HG03378 (cell line): ENCODE measurements at regions not wholly inside any gene's neighbourhood (a gene's known extent, or its start where the extent isn't known, plus 50 kb on each side); places are given as distances from the start of the nearest gene placed in this dataset.

Experiments used
- ATAC-seq: cut with Tn5 transposase; IDR thresholded peaks from one replicate; pipeline ENCODE4 v1.9.1; 2021; ENCODE audit warnings: mild to moderate bottlenecking, moderate library complexity; ENCODE audit not compliant: unreplicated experiment

GRCh38 chr5:144582066-144582465, 411.4 kb downstream of the KCTD16 start:
- no peak for ATAC-seq

DNA sequence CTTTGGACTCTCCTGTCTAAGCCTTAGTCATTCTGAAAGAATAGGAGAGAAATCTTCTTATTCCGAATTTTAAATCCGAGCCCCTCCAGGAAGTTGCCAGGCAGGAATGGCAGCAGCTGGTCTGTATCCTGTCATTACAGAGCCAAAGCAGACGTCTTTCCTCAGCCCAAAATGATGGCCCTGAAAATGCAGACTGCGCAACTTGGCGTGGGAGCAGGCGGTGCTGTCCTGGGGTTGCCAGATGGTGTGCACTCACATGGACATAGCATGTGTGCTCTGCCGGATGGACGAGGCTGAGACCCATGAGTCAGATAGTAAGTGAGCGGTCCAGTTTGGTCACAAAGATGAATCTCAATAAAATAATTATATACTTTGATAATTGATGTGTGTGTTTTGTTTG, 410.4 kb downstream of the KCTD16 start:
- no peak for ATAC-seq

DNA sequence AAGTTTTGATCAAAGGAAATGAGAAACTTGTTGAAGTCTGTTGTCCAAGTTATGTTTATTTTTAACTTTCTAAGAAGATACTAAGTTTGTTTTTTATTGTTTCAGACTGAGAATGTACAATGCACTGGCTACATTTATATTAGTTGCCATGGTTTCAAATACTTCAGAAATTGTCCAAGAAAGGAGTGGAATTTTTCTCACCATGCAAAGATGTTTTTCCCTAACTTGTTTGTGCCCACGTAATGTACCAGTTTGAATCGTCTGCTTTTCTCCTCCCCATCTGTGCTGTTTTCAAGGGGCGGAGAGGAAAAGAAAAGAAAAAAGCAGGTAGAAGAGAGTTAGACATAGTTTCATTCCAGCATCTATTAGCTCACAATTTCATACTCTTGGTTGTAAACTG, 407.0 kb downstream of the KCTD16 start:
- no peak for ATAC-seq

- ATAC-seq: no peak
These were observed 405.1 kb downstream of the KCTD16 start for GRCh38 chr5:144575736-144576135.

DNA sequence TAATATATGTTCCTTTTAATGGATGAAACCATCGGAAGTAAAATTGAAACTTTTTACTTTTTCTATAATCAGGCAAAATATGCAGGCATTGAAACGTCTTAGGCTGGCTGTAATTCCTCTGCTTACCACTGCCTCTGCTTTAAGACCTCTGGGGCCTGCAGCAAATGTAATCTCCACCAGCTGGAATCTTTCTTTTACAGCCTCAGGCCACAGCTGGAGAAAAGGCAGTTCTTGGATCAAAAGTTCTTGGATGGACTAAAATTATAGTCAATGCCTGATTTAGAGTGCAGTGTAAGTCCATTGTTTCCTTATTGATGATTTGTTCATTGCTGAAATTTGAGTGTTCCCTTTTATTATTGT, 396.7 kb downstream of the KCTD16 start:
- ATAC-seq: no peak

DNA sequence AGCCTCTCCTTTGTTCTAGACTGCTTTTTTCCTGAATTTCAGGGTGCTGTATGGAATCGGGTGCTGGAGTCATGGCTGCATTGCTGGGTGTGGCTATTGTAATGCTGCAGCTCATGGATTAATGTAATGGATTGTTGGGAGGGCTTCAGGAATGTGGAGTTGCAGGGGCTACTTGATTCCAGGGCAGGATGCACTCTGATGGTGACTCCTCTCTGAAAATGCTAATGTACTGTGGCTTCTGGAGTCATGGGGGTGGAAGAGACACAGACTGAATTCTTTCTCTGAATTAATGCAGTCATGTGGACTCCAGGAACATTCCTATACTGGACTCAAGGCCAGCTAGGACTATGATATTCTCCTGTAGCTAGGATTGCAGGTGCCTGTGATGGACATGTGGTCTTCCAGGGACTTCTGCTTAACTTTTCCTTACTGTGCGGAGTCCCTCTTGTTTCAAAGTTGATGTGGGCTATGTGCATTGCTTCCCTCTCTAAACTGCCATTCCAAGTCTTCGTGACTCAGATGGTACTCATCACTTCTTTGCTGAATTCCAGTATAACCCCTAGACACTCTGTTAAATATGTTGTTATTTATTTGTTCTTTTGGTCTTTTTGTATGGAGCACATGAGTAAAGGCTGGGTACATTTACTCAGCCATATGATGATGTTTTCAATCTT, 396.2 kb downstream of the KCTD16 start:
- ATAC-seq: no peak

DNA sequence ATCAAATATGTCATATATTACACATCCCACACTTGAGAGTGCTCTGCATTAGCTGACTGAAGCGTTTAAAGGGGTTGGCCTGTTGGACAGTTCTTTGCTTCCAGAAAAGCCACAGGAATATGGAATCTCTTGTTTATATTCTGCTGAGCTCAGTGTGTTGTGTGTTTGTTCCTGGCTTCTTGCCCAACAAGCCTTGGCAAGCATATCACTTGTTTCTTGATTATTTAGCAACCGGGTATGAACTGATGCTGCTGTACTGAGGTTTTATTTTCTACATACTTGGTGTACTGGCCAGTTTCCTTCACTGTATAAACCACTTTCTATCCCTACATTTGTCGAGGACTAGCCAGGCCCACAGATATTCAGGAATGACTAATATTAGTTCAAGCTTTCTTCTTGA, 378.9 kb downstream of the KCTD16 start:
- no peak for ATAC-seq

GRCh38 chr5:144548936-144549335, 378.3 kb downstream of the KCTD16 start:
- no peak for ATAC-seq

DNA sequence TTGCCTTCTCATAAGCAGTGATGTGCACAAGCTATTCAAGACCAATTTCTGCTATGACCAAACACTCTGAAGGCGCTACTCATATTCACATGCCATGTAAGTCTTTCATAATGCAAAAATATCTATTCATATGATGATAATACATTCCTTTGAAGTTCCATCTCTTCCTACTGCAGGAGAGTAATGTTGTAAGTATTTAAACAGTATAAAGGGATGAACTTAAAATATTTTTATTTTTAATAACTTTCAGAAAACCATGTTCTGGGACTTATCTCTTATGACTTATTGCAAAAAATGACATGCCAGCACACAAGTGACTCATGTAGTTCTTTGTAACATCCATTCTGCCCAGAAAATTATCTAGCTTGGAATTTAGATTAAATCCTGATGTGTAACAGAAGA, 376.4 kb downstream of the KCTD16 start:
- ATAC-seq: no peak

- ATAC-seq: no peak
These were observed 368.2 kb downstream of the KCTD16 start for GRCh38 chr5:144538845-144539244.
